RKO (cell line): ENCODE measurements at regions not wholly inside any gene's neighbourhood (a gene's known extent, or its start where the extent isn't known, plus 50 kb on each side); places are given as distances from the start of the nearest gene placed in this dataset.
"Not testable (repeated sequence)": the region's sequence is repeated elsewhere in the genome, so short reads cannot be mapped to it uniquely, and the experiment has no call there.

Experiments
- DNase-seq: peaks from one replicate; pipeline ENCODE4 v3.0.0-alpha.2; 2016; ENCODE audit warnings: low spot score

DNA sequence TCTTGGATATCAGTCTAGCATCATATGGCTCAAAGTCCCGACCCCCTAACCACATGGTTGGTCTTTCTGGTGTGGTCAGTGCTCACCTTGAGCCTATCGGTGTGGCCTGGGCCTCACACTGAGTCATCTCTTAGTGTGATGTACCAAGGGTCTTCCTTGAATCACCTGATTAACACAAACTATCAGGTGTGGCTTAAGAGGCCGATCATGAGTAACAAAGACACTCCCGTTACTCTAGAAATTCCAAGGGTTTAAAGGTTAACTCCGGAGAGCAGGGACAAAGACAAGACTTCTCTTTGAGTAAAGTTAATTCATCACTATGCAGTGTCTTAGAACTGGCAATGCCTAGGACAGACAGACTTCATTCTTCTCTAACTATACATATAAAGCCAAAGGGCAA lies 52.3 kb upstream of the ARMC3 start:
- DNase-seq, result no peak

DNA sequence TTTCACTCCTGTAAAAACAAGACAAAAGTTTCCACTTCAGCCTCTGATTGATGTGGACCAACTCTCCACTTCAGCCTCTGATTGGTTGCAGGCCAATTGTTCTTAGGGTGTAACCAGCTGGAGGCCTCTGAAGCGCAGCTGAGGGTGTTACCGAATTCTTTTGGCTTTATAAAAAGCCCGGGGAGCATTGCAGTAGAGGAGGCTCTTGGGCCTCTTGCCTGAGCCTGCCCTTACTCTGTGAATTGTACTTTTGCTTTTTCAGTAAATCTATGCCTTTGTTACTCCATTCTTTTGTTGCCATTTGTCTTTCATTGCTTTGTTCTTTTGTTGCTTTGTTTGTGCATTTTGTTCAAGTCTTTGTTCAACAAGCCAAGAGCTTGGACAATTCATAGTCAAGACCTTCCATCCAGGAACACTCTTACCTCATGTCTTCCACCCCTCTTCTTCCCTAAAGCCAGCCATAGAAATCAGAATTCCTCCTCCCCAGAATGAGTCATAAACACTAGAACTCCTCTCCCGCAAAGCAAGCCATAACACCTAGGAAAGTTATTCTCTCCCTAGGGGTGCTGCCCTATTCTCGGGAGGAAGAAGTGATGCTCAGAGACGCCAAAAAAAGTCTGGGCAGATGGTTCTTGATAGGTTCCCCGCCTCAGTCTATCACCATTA lies 53.5 kb upstream of the ARMC3 start:
- no peak for DNase-seq

DNA sequence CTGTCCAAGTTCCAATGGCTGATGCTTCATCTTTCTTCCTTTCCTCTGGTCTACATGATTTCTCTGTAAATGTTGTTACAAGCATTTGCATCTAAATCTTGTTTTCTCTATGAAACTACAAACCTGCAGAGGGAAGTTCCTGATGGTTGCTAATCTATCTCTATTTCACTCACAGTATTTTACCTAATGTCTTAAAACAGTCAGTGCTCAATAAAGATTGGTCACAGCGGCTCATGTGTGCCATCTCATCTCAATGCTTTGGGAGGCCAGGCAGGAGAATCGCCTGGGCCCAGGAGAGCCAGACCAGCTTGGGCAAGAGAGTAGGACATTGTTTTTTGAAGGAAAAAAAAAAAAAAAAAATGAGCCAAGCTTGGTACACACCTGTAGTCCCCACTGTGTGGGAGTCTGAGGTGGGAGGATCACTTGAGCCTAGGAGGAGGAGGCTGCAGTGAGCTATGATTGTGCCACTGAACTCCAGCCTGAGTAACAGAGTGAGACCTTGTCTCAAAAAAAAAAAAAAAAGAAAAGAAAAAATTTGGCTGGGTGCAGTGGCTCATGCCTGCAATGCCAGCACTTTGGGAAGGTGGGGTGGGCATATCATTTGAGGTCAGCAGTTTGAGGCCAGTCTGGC lies 71.3 kb upstream of the ARMC3 start:
- DNase-seq, result no peak

DNA sequence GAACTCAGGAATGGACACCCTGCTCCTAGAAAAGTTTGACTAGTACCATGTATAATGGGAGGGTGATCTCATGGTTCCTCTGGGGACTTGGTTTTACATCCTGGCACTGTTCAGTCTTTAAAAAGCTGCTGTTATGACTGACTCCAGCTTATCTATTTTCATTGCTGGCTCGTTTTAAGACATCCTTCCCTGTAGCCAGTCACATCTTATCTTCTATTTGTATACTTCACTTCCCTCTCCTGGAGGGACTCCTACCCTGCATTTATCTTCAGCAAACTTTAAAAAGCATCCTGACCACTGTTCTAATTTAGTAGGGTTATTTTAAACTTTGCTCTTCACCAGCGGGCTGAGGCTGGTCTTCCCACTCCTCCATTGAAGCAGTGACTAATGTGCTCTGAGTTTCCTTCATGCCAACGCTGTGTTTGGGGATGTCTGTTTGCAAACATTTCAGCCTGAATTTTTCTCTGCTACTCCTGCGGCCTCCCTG lies 72.9 kb upstream of the ARMC3 start:
- no peak for DNase-seq

DNA sequence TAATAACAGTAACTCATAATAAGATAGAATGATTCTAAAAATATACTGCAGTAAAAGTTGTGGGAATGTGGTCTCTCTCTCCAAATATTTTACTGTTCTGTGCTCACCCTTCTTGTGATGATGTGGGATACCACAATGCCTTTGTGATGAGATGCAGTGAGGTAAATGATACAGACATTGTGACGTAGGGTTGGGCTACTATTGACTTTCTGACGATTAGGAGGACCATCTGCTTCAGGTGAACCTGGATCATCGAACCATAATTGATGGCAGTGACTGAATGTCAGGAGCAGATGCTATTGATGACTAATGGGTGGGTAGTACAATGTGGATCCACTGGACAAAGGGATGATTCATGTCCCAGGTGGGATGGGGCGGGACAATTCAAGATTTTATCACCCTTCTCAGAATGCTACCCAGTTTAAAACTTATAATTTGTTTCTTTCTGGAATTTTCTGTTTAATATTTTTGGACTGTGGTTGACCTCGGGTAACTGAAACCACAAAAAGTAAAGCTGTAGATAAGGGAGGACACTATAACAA lies 73.9 kb upstream of the ARMC3 start:
- no peak for DNase-seq

DNA sequence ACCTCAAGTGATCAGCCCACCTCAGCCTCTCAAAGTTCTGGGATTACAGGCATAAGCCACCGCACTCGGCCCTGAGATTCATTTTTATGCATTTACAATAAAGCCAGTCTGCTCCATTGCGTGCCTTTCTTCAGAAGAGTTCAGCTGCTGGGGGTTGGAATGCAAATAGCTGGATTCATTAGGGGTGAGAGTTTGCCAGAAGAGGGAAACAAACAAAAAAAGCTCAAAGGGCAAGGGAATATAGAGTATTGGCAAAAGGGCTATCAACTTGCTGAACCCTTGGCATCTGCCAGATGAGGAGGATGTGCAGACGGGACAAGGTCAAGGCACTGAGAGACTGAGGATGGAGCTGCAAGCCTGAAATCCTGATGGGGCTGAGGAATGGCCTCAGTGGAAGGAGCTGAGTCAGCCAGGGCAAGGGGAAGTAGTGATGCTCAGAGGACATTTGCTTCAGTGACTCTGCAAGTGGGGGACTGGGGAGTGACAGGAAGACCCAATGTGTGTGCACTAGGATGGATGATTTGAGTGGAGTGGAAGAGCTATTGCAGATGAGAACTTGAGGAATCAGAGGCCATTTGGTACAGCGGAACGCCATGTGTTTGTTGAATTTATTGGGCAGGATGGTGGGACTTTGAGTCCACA lies 75.0 kb upstream of the ARMC3 start:
- no peak for DNase-seq

DNA sequence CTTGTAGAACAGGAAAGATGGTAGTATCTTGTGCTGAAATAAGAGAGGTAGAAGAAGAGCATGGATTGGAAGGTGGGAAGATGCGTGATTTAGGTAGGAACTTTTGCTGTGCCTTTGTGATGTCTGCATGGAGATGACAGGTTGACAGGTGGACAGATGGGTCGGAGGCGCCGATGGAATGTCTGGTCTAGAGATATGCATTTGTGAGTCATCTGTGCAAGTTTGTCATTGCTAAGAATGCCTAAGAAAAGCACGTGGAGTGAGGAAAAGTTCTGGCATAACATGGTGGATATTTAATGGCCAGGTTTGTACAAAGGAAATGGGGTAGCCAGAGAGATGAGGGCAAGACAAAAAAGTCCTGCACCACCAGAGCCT lies 76.0 kb upstream of the ARMC3 start:
- DNase-seq, result no peak

DNA sequence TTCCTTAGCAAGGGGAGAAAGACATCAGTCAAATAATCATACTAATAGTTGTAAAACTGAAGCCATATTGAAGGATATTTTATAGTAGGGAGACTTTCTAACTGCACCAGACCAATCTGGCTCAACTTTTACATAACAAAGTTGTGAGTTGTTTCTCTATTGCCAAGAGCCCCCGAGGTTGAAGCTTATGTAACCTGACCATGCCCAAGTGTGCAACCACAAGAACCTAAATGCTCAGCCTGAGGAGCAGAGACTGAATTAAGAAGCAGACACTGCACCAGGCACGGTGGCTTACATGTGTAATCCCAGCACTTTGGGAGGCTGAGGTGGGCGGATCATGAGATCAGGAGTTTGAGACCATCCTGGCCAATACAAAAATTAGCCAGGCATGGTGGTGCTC lies 77.3 kb upstream of the ARMC3 start:
- no peak for DNase-seq

DNA sequence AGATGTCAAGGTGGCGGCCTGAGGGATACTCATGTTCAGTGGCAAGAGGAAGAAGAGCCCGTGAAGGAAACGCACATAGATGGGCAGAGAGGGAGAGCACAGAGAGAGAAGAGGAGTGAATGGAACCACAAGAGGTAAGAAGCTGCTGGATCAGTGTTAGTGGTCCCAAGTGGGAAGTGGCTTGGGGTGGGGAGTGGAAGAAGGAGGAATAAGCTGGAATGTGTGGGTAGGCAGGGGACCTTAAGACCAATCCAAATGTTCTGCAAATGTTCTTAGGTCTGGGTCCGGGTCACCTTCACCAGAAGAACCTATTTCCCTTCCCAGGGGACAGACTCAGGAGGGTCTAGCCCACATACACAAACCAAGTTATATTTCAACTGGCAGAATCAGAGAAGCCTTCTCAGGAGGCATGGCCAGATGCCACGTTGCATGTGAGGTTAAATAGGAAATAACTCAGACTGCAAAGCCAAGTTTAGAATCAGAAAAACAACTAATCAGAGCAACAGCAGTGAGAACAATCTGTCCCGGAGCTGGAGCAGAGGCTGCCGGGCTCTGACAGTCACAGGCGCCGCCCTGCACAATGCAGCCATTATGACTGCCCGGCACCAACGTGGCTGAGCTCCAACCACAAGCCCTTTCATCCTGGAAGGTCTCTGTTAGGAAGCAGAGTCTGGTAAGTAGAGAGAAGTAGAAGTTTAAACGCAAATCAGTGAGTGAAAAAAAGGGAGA lies 78.6 kb upstream of the ARMC3 start:
- no peak for DNase-seq

DNA sequence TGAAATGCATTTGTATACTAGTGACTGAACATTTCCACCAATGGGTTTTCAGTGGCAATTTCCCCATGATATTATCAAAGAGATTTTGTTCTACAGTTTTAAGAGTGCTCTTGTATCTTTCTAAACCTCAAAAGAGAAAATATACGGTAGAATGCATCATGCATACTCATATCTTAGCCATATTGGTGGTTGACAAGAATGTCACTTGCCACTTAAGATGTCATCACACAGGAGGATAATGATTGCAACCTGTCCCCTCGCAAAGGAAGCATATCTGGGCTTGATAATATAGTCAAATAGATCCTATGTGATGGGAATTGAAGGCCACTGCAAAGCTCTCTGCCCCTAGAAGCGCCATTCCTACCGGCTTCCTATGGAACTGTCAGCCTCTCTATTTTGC lies 79.3 kb upstream of the ARMC3 start:
- DNase-seq, result no peak

DNA sequence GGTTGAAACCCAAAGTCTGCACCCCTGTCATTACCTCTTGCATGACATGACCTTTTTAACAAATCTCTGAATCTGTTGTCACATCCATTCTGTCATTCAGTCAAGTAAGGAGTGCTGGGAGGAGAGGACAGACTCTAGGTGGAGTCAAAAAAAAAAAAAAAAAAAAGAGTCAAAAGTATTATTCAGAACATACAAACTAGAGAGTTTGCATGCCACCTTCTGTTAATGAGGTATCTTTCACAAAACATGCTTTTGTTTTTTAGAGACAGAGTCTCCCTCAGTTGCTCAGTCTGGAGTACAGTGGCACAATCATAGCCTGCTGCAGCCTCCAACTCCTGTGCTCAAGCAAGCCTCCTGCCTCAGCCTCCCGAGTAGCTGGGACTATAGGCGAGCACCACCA lies 81.6 kb upstream of the ARMC3 start:
- no peak for DNase-seq

DNA sequence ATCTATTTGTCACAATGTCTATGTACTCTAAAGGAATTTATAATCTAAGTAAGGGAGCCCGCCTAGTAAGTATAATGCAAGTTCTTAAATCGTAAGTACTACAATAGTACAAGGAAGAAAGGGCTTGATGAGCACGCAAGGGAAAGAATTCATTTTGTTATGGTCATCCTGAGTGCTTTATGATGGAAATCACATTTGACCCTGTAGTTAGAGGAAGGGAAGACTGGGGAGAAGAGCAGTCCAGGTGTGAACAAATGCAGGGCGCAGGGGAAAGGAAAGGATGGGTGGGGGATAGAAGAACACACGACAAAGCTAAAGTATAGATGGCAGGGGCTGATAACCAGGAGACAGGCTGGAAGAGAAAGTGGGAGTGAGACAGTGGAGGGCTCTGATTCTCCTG lies 88.2 kb upstream of the ARMC3 start:
- DNase-seq, result no peak

DNA sequence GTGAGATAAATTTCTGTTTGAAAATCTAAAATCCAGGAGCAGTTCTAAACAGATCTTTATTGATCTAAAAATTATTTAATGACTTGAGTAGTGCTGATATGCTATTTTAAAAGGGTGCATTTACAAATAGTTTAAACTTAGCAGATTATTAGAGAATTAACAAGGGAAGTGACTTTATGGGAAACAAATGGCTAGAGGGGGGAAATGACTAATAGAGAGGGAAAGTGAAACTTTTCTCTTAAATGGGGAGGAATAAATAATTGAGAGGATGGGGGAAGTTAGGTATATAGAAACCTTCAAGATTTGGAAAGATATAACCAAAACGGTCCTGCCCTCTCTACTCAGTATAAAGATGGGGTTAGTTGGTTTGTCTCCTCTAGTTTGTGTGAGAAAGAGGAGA lies 90.1 kb upstream of the ARMC3 start:
- DNase-seq, result no peak

DNA sequence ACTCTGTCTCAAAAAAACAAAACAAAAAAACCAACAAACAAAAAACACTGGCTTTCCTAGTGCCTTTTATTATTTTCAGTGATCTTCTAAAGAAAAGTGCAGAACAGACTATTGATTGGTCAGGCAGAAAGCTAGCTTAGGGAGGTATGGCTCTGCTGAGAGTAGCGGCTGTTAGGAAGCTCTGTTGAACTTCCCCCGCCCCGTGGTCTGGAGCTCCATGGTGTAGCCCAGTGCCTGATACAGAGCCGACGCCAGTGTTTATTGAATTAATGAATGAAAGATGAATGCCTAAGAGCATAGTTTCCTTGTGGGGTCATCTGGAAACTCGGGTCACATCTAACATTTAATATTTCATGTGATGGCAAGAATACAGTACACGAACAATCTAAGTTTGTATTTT lies 90.5 kb upstream of the ARMC3 start:
- no peak for DNase-seq

DNA sequence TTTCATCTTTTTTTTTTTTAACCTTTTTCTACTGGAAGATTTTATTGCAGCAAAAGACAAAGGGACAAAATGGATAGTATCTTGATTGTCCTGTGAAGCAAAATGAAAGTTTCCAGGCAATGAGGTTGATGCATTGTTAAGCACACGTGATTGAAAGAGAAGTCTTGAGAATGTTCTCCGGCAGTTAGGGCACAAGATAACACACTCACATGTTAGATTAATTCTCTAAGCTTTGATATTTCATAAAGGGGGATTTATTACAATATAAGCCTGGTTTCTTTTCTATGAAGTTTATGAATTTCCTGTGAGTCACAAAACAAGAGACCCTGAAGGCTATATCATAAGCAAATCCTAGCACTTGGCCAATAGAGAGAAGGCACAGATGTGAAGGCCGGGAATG lies 93.4 kb upstream of the ARMC3 start:
- no peak for DNase-seq

DNA sequence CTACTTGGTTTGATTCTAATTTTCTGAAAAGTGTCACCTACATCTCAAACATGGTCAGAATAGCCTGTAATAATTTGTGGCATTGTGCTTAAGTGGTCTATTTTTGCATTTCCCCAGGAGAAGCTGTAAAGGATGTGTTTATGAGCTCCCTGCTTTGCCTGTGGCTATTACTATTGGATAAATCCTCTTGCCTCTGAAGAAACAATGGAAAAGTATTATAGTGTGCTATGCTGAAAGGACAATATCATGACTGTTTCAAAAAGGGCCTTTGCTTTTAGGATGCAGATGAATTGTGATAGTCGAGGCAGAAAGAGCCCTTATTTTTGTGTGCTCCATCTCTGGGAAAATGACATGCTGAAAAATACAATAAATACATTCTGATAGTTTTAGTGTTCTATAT lies 94.1 kb upstream of the ARMC3 start:
- DNase-seq, result no peak

DNA sequence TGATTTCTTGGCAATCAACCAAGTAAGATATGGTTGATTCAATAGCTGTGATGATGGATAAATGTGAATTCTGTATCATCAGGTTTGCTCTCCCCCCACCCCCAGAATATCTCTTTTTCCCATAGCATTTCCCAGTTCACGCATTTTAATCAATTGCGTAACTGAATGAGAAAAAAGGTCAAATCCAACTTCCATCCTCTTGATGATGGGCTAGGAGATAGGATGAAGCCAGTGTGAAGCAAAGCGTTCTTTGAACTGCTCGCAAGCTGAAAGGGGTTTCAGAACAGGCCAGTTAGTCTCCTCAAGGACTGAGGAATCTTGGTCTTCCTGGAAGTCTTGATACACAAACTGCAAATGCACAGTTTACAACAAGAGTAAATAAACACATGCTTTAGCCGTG lies 94.5 kb upstream of the ARMC3 start:
- no peak for DNase-seq

DNA sequence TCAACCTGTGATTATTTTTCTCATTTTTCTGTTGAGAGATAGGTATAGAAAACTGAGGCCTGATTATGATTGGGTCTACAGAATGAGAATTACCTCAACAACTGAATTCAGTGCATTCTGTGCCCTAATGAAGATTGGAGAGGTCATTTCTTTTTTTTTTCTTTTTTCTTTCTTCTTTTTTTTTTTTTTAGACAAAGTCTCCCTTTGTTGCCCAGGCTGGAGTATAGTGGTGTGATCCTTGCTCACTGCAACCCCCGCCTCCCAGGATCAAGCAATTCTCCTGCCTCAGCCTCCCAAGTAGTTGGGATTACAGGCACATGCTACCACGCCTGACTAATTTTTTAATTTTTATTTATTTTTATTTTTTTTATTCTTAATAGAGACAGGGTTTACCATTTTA lies 95.0 kb upstream of the ARMC3 start:
- DNase-seq, result no peak

DNA sequence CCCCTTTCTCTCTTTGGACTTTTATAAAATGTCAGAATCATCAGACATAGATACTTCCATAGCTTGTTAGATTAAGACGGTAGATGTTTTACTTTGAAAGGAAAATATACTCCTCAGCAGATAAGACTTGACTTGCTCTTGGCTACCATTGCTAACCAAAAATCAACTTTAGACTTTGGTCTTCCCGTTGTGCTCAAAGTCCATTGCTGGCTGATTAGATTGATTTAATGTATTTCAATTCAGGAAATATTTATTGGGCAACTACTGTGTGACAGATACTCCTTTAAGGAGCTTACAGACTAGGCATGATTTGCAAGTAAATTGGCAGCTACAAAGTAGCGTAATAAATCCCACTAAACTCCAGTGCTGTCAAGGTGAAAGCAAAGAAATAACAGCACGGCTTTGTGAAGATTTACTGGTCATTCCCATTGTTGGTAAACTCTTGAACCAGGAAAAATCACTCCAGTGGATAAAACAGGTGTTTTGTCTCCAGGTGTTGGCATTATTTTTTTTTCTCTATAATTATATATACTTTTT lies 95.7 kb upstream of the ARMC3 start:
- no peak for DNase-seq

DNA sequence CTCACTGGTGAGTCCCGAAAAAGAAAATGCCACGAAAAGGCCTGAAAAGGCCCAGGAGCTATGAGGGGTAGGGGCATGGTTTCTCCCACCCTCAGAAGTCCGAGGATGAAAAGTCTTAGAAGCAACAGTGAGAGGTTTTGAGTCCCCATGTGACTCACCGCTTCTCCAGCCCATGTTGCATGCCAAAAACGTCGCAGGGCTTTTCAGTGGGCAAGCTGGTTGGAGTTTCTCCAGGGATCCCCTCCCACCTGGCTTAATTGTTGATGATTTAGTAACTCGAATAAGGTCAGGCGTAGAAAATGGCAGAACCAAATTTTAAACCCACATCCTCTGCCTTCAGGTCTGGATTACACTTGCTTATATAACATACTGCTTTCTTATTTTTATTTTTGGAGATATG lies 96.3 kb upstream of the ARMC3 start:
- DNase-seq, result no peak

DNA sequence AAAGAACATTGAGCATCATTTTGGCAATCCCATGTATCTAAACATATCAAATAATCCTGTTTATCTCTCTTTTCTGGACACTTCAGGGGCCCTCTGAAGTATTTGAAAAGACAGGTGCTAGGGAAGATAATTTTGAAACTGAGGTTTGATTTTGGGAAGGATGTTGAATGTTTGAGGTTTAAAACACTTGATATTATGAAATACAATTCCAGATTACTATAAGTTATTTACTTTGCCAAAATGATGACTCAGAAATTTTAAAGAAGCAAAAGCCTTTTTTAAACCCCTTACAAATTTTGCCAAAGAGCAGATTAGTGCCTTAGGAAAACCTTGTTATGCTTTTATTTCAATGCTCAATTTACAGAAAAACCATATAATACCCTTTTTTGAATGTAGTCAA lies 99.1 kb upstream of the ARMC3 start:
- not testable (repeated sequence) for DNase-seq

DNA sequence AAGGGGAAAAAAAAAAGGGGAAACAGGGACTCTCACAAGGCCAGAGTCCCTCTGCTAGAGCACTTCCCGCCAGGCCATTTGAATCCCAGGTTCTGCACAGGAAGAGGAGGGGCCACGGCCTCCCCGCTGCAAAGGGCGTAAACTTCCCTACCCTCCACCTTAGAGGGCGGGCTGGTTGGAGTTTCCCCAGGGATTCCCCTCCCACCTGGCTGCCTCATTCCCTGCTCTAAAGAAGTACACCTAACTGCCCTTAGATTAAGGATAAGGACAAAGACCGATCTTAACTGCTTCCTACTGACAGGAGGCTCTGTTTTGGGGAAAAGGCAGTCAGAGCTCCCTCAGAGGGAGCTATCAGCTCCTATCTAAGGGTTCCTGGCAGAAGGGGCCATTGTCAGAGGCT lies 102.0 kb upstream of the ARMC3 start:
- no peak for DNase-seq

DNA sequence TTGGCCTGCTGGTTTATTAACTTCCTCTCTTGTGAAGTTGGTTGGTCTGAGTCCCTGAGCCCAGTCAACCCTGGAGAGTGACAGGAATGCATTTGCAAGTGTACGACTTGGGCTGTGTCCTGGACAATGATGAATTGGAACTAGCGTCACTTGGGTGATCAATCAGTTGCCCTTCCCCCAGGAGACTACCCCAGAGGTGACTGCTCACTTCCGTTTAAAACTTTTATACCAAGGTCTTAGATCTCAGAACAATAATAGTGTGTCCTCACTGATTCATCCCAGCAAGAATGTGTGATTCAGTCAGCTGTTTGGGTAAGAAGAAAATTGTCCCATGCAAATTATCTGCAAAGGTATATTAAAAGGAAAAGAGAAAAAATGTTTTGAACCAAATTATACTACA lies 102.9 kb upstream of the ARMC3 start:
- peak; percentile 72 for DNase-seq
